ENCODE measurements at regions not wholly inside any gene's neighbourhood (a gene's known extent, or its start where the extent isn't known, plus 50 kb on each side); places are given as distances from the start of the nearest gene placed in this dataset.

DNA sequence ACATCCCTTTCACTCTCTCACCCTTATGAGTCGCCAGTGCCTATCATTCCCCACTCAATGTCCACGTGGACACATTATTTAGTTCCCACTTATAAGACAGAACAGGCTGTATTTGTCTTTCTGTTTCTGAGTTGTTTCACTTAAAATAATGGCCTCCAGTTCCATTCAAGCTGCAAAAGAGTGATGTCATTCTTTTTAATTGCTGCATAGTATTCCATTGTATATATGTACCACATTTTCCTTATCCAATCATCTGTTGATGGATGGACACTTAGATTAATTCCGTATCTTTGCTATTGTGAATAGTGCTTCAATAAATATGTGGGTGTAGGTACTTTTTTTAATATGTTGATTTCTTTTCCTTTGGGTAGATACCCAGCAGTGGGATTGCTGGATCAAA lies 79.1 kb downstream of the ZNF365 start:
- DNase-seq (ENCODE audit: low read depth in 2 of 2): no peak

DNA sequence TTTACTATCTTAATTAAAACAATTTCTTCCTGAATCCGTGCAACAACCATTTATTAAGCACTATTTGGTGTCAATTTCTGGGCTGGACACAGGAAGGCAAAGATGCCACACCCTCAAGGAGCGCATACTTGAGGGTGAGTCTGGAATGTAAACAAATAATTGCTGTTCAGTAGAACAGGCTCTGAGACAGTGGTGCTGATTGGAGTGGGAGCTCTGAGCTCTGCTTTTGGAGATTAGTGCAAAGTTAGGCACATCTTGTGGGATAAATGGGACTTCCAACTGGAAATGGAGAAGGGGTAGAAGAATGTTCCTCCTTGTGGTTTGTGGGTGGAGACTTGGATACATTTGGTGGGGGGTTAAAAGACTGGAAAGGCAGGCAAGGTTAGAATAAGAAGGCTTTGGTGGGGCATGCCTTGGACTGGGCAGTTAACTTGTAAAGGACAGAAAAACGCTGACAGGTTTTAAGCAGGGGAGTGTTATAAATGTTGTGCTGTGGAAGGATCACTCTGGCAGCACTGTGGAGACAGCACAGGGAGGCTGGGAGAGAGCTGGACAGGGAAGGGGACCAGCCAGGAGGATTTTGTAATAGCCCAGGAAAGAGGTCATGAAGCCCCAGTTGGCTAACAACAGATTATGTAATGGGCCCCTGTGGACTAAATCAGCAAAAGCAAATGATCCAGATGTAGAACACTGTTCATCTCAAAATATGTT lies 80.7 kb downstream of the ZNF365 start:
- DNase-seq (ENCODE audit: low read depth in 2 of 2): no peak

DNA sequence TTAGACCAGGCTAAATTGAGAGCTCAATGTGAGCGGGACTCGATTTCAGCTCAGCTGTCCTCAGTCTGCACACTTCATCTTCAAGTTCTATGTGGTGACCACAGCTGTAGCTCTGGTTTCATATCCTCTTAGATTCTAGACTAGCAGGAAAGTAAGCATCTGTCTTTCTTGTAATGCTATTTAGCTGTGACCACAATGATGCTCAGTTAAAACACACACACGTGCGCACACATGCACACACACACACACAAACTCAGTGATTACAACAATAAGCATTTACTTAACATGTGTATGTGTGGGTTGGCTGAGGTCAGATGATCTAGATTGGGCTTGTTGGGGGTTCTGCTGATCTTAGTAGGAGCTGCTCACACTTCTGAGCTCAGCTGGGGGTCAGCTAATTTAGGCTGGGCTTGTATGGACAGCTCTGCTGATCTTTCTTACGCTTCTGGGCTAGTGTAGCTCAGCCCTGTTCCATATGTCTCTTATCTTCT lies 82.5 kb downstream of the ZNF365 start:
- DNase-seq (ENCODE audit: low read depth in 2 of 2): no peak

DNA sequence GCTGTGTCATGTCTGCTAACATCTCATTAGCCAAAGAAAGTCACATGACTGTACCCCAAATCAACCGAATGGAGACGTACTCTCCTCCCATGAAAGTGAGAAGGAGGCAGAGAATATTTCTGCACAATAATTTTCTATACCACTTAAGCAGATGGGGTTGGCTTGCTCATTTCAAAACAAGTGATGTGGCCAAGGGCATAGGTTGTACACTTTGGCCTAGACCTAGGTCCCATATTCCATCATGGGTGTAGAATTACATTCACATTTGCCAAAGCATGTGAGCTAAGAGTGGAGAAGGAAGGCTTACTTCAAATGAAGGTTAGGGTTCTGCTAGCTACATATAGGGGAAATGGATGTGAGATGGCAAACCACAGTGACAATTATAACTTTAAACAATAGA lies 83.0 kb downstream of the ZNF365 start:
- DNase-seq (ENCODE audit: low read depth in 2 of 2): no peak

DNA sequence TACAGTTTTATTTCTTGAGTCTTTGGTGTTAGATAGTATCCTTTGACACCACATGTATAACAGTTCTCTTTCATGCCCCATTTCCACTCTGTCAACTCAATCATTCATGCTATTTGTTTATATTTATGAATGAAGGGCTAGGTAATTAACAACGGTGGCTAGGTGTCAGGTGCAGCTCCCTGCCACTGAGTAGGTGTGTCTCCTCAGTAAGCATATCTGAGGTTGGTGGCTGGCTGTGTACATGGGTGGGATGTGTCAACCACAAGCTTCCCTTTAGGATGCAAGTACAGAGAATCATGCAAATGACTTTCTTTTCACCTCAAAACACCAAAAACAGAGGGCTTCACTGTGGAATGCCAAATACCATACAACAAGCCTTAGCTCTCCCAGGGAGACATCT lies 83.4 kb downstream of the ZNF365 start:
- DNase-seq (ENCODE audit: low read depth in 2 of 2): no peak

DNA sequence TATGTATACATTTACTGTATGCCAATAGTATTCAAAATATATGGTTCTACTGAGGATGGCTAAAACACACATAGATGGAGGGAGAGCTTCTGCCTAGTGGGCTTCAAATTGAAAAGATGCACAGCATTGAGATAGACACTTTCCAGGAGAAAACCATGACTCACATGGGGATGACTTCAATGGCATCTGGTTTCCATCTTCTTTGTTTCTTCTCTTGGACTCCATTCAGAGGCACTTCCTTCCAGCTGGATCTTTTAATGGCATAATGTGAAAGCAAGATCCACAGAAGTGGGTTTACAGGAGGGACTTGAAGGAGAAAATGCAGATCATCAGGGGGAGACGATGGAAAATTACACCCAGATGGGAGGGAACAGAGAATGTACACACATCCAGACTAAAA lies 84.9 kb downstream of the ZNF365 start:
- no peak for DNase-seq (ENCODE audit: low read depth in 2 of 2)

DNA sequence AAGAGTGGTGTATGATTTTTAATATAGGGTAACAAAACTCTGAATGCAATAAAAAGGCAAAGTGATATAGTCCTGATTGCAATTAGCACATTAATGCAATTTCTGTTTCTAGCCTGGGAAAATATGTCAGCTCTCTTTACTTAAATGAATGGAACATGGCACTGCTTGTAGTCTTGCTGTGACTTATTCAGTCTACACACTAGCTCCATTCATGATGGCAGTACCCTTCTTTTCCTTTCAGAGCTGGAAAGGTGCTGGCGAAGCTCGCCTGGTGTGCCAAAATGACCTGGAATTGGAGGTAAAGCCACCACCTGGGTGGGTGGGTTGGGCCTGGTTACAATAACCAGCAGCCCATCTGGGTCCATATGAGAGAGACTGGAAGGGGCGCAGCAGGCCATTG lies 85.3 kb downstream of the ZNF365 start:
- no peak for DNase-seq (ENCODE audit: low read depth in 2 of 2)

DNA sequence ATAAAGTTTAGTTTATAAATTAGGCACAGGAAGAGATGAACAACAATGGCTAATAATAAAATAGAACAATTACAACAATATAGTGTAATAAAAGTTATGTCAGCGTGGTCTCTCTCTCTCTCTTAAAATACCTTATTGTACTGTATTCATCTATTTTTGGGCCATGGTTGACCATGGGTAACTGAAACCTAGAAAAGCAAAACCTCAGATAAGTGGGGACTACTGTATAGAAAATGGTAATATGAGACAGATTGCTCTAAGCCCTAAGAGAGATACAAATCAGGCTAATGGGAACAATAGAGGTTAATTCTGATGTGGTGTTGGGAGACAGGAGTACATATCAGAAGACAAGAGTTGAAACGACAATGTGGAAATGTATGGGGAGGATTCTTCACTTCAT lies 86.2 kb downstream of the ZNF365 start:
- no peak for DNase-seq (ENCODE audit: low read depth in 2 of 2)

DNA sequence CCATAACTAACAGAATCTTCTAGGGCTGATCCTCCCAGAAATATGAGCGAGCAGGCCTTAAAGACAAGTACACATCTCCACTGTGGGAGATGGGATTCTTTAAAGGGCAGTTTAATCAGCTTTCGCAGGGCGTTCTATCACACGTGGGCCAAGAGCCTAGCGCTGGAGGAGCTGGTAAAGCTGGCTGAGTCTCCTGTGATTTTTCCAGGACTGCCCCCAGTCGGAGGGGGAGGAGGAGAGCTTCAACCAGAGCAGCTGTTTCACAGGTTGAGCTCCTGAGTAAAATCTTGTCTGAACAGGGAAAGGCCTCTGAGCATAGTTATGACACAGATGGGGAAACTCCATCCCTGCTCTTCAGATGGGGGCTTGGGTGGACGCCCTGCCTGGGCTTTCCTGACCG lies 87.0 kb downstream of the ZNF365 start:
- DNase-seq (ENCODE audit: low read depth in 2 of 2): no peak

DNA sequence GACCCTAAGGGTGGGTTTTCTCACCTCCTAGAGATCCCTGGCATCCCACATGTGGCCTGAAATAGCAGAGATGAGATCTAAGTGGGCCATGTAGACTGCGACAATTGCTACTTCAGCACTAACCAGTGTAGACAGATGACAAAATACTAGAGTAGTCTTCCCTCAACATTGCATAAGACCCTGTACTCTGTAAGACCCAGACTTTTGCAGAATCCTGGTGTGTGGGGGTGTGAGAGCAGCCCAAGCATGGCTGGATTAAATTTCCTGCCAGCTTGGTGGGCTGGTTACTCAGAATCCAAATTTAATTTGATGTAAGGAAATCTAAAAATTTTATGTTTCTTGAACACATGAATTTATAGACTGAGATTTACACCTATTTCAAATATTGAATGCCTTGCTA lies 88.3 kb downstream of the ZNF365 start:
- no peak for DNase-seq (ENCODE audit: low read depth in 2 of 2)

DNA sequence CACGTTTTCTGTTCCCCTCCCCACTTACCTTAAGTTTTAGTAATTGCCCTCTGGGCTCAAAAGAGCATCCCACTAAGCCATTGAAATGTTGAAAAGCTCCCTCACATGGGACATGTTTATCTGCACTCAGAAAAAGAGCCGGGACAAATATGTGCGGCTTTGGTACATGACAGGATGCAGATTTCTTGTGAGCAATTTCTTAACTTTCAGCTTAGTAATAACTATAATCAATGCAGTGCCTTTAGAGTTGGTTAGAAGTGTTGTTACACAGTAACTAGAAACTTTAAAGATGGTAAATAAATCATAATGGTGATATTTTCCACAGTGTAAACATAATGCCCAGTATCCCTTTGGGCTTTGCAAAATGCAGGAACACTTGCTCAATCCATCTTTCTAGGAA lies 89.2 kb downstream of the ZNF365 start:
- DNase-seq (ENCODE audit: low read depth in 2 of 2): no peak

DNA sequence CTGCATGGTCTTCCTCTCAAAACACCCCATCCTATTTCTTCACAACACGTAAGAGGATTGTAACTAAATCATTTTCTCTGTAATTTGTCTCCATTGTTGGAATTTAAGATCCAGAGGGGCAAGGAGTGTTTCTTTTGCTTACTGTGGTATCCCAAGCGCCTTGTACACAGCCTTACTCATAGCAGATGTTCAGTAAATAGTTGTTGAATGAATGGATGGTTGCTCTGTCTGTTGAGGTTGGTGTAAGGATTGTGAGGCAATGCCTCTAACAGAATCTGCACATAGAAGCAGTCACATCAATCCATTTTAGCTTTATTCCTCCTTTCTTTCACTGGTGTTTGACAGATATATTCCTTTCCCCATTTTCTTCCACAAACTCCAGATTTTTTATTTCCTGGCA lies 90.1 kb downstream of the ZNF365 start:
- DNase-seq (ENCODE audit: low read depth in 2 of 2): no peak

DNA sequence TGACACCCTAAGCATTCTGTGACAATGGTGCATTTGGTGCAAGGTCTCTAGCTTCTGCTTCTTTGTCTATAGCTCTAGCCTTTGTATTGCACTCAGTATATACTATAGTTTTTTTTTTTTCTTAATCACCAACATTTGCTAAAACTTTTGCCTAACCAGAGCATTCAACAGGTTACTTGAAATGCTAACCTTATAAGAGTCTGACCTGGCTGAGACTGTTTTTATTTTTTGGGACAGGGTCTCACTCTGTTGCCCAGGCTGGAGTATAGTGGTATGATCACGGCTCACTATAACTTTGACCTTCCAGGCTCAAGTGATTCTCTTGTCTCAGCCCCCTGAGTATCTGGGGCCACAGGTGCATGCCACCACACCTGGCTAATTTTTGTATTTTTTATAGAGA lies 92.4 kb downstream of the ZNF365 start:
- no peak for DNase-seq (ENCODE audit: low read depth in 2 of 2)

DNA sequence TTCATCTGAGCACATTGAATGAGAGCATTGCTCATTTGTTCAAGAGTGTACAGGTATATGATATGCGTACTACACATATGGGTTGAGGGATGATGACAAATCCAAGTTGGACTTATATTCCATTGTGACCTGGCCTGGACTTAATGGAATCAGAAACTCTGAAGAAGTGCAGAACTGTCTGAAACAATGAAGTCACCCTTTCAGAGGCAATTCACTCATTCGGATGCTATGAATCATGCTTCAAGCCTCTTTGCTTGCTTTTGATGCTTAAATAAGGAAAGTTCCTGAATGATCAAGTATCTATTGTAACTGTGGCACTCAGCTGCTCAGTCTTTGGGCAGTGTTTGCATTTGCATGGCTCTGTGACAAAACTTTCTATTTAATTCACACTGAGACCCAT lies 93.4 kb downstream of the ZNF365 start:
- DNase-seq (ENCODE audit: low read depth in 2 of 2): no peak

DNA sequence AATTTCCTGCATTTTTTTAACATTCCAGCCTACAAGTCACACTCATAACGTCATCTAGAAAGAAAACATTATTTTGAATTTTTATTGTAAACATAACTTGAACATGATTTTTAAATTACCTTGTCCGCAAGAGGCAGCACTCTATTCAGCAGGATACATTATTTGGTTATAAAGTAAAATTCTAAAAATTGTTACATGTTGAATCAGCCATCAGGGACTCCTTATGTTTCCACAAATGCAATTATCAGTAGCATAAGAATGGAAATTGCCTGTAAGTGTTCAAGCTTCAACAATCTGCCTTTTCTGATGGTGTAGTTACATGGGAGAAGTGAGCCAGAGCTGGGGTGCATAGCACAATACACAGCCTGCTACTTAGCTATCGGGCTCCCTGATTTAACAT lies 97.5 kb downstream of the ZNF365 start:
- no peak for DNase-seq (ENCODE audit: low read depth in 2 of 2)

DNA sequence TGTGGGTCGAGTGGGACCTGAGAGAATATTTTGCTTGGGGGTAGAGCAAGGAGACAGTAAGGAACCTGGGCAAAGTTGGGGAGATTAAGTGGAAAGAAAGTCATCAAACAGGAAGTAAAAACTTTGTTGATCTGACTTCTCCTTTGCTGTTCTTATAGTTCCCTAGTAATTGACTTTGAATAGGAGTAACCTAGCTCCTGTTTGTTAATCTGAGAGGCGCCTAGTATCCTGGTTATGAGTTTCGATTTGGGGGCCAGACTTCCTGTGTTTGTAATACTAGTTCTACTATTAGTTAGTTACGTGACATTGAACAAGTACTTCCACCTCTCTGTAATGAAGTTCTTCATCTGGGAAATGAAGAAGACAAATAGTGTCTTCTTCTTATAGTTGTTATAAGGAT lies 99.1 kb downstream of the ZNF365 start:
- no peak for DNase-seq (ENCODE audit: low read depth in 2 of 2)

DNA sequence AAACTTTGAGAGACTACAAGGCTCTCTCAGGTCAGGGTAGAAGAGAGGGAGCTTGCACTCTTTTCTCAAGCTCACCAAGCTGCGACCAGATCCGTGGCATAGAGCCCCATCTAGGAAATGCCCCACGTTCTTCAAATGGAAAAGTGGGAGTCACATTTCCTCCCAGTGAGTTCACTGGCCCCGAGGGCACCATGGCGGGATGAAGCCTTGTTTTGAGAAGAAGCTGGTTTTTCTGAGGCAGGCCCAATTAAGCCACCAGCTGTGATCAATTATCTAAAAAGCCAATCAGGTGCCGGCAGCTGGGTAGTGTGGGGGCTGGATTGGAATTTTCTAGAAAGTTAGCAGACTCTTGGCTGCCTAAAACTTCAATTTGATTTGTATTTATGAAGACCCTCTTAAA lies 101.4 kb downstream of the ZNF365 start:
- no peak for DNase-seq (ENCODE audit: low read depth in 2 of 2)

DNA sequence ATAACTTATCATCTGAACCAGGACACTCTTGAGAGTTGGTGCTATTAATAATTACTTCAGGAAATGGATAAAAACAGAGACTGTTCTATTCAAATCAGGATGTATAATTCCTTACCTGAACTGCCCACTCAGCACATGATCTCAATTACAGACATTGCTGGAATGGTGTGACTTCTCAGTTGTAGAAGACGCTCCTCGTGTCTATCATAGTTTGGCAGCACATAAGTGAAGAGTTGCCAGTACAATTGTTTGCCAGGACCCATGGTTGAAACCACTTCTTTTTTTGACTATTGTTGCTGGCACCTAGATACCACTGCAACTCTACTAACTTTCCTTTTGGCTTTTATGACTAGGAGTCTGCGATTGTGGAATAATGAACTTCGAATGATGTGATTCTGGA lies 105.4 kb downstream of the ZNF365 start:
- no peak for DNase-seq (ENCODE audit: low read depth in 2 of 2)

DNA sequence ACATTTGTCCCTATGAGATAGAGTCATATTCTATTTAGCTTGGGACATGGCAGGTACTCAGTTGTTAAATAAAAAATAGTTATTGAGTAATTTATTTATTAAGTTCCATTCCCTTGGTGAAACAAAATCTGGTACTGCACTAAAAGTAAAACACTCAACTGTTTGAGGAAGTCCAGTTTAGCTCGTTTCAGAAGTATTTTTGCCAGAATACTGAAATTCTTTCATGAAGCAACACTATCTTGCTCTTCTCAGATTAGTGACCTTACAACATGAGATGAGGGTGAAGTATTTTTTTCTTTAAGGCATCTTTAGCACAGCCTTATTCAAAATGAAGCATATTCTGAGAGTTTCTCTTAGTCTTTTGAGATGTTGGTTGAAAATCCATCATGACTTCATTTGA lies 106.0 kb downstream of the ZNF365 start:
- DNase-seq (ENCODE audit: low read depth in 2 of 2): no peak

DNA sequence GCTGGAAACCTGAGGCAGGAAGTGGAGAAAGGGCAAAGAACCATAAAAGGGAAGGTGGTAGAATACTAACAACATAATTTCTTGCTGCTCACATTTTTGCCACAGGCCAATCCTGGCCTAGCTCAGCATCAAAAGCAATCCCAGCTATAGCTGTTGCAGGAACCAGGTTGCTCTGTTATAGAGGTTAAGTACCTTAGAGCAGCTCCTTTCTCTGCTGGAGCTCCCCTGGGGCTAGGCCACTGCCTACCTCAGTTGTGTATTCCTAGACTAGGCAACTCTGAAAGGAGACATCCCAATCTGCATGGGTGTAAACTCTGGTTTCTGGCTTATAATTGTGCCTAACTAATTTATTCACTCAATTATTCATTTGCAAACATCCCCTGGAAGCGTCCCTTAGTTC lies 108.4 kb downstream of the ZNF365 start:
- DNase-seq (ENCODE audit: low read depth in 2 of 2): no peak

DNA sequence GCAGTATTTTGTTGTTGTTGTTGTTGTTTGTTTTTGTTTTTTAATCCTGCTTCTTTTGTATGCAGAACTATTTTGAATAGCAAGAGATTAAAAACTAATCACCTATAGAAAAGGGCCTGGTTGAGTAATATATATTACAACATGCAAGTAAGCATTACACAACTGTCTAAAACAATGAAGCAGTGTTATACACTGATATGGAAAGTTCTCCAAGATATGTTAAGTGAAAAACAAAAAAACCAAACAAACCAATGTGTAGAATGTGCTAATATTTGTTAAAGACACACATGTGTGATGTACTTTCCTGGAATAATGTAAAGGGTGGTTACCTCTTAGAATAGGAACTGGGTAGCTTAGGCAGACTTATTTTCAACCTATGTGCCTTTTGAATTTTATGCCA lies 117.4 kb downstream of the ZNF365 start:
- no peak for DNase-seq (ENCODE audit: low read depth in 2 of 2)

DNA sequence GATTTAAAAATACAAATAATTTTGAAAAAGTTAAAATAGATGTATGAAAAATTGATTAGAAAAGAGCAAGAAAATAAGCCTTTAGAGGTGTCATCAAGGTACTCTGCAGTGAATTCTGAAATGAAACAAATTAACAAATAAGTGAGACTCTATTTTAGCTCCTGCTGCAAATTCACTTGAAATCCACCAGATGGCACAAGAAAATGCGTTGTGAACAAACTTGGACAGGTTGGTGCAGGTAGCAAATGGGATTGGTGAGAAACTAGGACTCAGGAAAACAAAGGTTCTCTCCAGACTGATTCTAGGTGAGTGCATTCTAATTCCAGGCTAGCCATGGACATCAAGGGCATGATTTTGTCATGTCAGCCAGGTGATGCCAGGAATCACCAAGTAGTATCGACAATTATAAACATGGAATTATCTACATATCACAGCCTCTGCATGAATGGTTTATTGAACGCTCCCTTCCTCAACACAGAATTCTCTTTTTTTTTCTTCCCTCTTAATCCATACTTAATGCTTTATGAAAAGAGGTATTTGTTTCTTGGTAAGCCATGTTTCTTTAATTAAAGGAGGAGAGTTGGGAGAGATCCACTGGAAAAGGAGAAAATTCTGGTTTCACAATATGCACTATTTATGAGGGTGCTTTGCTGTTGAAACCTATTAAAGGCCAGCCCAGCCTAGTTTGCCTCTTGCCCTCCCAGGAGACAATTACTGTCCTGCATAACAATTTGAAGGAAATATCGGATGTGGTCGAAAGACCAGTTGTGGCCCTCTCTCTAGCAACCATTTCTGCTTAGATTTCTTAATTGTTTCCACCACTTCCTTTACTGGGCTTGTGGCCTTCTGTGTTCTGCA lies 118.1 kb downstream of the ZNF365 start:
- DNase-seq (ENCODE audit: low read depth in 2 of 2): no peak

DNA sequence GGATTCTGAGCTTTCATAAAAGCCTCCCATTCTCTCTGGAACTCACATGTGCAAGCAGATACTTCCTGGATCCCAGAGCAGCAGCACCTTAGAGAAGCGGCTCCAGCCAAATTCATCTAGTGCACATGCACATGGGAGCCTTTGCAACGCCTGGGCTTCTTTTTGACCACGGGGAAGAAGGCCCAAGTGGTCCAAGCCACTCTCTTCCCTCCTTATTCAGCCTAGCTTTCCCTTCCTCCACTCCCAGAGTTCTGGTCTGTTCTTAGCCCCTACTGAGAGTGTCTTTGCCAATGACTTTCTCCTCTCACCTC lies 118.7 kb downstream of the ZNF365 start:
- DNase-seq (ENCODE audit: low read depth in 2 of 2): no peak

DNA sequence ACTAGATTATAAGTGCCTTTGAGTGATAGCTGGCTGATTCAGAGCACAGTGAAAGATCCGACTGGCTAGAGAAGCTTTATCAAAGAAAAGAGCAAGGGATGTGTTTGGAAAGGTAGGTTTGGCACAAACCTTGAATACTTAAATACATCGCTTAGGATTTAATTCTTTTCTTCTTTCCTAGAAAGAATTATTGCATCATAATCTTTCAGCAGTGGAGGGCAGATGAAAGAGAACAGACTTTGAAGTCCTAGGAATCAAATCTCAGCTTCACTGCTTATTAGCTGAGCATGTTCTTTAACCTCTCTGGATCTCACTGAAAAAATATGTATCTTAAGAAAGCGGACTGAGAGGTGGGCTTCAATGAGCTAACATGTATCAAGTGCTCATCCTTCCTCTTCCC lies 122.8 kb downstream of the ZNF365 start:
- DNase-seq (ENCODE audit: low read depth in 2 of 2): no peak

Data from stimulated activated CD8-positive, alpha-beta memory T cell treated with anti-CD3 and anti-CD28 coated beads, Interleukin-7, amount 100 ng/mL, for 4 hours (primary cell).